ENCODE measurements at regions not wholly inside any gene's neighbourhood (a gene's known extent, or its start where the extent isn't known, plus 50 kb on each side); places are given as distances from the start of the nearest gene placed in this dataset.

DNA sequence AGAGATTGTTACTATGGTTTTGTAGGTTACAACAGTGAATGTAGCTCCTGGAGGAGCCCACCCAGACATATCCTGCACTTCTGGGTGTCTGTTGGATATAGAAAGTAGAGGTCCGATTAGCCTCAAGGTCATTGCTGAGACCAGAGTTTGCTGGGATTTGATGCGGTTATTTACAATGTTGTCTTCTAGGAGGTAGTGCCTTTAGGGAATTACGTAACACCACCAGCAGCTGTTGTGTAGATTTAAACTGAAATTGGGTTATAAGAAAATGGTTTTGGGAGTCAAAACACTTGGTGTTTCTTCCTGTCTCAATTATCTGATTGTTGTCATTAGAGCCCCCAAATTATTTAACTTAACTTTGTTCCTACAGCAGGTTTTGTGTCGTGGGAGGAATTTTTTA lies 225.3 kb upstream of the PELI2 start:
- no peaks in the 10 kb centered on the region for H3K9me3 ChIP-seq (ENCODE audit: control insufficient read depth, insufficient read depth, low read length)
- H3K9ac ChIP-seq (ENCODE audit: low read depth, low read length), result no peak overlapping the region
- H3K36me3 ChIP-seq (ENCODE audit: control insufficient read depth, insufficient read depth, low read length), result no peaks in the 10 kb centered on the region
- H3K4me1 ChIP-seq (ENCODE audit: control insufficient read depth, insufficient read depth, low read length), result peaks cover 19% of the 10 kb centered on the region
- no peak overlapping the region for H3K4me3 ChIP-seq (ENCODE audit: low read depth, low read length)
- no peaks in the 10 kb centered on the region for H3K27me3 ChIP-seq (ENCODE audit: control insufficient read depth, insufficient read depth, low read length)

GRCh38 chr14:55893705-55894104 lies 224.5 kb upstream of the PELI2 start:
- H3K27me3 ChIP-seq (ENCODE audit: control insufficient read depth, insufficient read depth, low read length), result no peaks in the 10 kb centered on the region
- no peaks in the 10 kb centered on the region for H3K36me3 ChIP-seq (ENCODE audit: control insufficient read depth, insufficient read depth, low read length)
- H3K4me1 ChIP-seq (ENCODE audit: control insufficient read depth, insufficient read depth, low read length), result peaks cover 19% of the 10 kb centered on the region
- H3K4me3 ChIP-seq (ENCODE audit: low read depth, low read length), result no peak overlapping the region
- H3K9ac ChIP-seq (ENCODE audit: low read depth, low read length), result no peak overlapping the region
- H3K9me3 ChIP-seq (ENCODE audit: control insufficient read depth, insufficient read depth, low read length), result no peaks in the 10 kb centered on the region

DNA sequence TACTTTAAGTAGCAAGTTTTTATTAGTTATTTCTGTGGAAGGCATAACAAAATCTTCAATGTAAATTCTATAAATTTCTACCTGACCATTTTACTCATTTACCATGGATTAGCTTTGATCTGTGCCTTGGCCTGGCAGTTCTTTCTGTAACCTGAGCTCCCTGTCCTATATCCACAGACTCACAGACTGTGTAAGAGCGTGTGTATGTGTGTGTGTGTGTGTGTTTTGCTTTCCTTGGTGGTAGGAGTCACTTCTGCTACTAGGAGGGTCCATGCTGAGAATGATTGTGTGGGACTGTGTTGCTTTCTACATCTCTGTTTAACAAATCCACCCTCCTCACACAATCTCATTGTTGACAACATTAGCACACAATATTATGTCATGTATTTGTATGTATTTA lies 221.2 kb upstream of the PELI2 start:
- no peak overlapping the region for H3K4me3 ChIP-seq (ENCODE audit: low read depth, low read length)
- no peaks in the 10 kb centered on the region for H3K27me3 ChIP-seq (ENCODE audit: control insufficient read depth, insufficient read depth, low read length)
- peaks cover 7% of the 10 kb centered on the region for H3K4me1 ChIP-seq (ENCODE audit: control insufficient read depth, insufficient read depth, low read length)
- H3K36me3 ChIP-seq (ENCODE audit: control insufficient read depth, insufficient read depth, low read length), result no peaks in the 10 kb centered on the region
- no peak overlapping the region for H3K9ac ChIP-seq (ENCODE audit: low read depth, low read length)
- no peaks in the 10 kb centered on the region for H3K9me3 ChIP-seq (ENCODE audit: control insufficient read depth, insufficient read depth, low read length)

GRCh38 chr14:55898938-55899337 lies 219.3 kb upstream of the PELI2 start:
- Histone ChIP-seq H3K9ac (ENCODE audit: low read depth, low read length) (no peak overlapping the region), H3K4me3 (ENCODE audit: low read depth, low read length) (no peak overlapping the region), H3K27me3 (ENCODE audit: control insufficient read depth, insufficient read depth, low read length) (no peaks in the 10 kb centered on the region), H3K36me3 (ENCODE audit: control insufficient read depth, insufficient read depth, low read length) (no peaks in the 10 kb centered on the region), H3K9me3 (ENCODE audit: control insufficient read depth, insufficient read depth, low read length) (no peaks in the 10 kb centered on the region), H3K4me1 (ENCODE audit: control insufficient read depth, insufficient read depth, low read length) (no peaks in the 10 kb centered on the region)

DNA sequence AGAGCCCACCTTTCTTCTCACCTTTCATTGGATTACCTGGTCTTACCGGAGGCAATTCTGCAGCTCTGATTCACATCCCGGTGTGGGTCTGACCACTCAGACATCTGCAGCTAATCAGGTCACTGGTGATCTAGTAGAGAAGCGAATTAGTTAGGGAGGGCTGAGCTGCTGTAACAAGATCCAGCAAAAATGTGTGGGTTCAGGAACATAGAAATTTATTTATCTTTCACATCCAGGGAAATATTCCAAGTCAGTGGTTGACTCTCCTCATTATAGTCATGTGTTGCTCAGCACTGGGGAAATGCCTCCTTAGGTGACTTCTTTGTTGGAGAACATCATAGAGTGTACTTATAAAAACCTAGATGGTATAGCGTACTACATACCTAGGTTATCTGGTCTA lies 218.7 kb upstream of the PELI2 start:
- Histone ChIP-seq H3K4me1 (ENCODE audit: control insufficient read depth, insufficient read depth, low read length) (no peaks in the 10 kb centered on the region), H3K9me3 (ENCODE audit: control insufficient read depth, insufficient read depth, low read length) (no peaks in the 10 kb centered on the region), H3K36me3 (ENCODE audit: control insufficient read depth, insufficient read depth, low read length) (no peaks in the 10 kb centered on the region), H3K9ac (ENCODE audit: low read depth, low read length) (no peak overlapping the region), H3K4me3 (ENCODE audit: low read depth, low read length) (no peak overlapping the region), H3K27me3 (ENCODE audit: control insufficient read depth, insufficient read depth, low read length) (no peaks in the 10 kb centered on the region)

- Histone ChIP-seq H3K9ac (ENCODE audit: low read depth, low read length) (no peak overlapping the region), H3K4me3 (ENCODE audit: low read depth, low read length) (no peak overlapping the region), H3K4me1 (ENCODE audit: control insufficient read depth, insufficient read depth, low read length) (no peaks in the 10 kb centered on the region), H3K36me3 (ENCODE audit: control insufficient read depth, insufficient read depth, low read length) (no peaks in the 10 kb centered on the region), H3K9me3 (ENCODE audit: control insufficient read depth, insufficient read depth, low read length) (no peaks in the 10 kb centered on the region), H3K27me3 (ENCODE audit: control insufficient read depth, insufficient read depth, low read length) (no peaks in the 10 kb centered on the region)
Observed at GRCh38 chr14:55900749-55901148, 217.5 kb upstream of the PELI2 start.

DNA sequence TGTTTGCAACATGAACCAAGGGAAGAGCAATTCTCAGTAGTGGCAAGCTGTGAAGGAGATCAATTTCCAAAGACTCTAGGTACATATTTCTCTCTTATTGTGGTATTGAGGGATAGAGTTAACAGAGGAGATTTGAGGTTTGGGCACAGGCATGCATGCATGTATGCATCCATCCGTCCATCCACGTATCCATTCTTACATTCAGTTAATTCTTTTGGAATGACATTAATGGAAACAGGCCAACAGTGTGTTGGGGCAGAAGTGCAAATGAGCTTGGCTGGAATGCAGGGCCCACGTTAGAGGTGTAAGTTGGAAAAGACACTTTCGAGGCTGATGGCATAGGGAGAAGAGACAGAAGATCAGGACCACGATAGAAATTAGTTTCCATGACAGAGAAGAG lies 216.9 kb upstream of the PELI2 start:
- no peak overlapping the region for H3K9ac ChIP-seq (ENCODE audit: low read depth, low read length)
- no peaks in the 10 kb centered on the region for H3K36me3 ChIP-seq (ENCODE audit: control insufficient read depth, insufficient read depth, low read length)
- H3K4me3 ChIP-seq (ENCODE audit: low read depth, low read length), result no peak overlapping the region
- H3K27me3 ChIP-seq (ENCODE audit: control insufficient read depth, insufficient read depth, low read length), result no peaks in the 10 kb centered on the region
- H3K9me3 ChIP-seq (ENCODE audit: control insufficient read depth, insufficient read depth, low read length), result no peaks in the 10 kb centered on the region
- no peaks in the 10 kb centered on the region for H3K4me1 ChIP-seq (ENCODE audit: control insufficient read depth, insufficient read depth, low read length)

DNA sequence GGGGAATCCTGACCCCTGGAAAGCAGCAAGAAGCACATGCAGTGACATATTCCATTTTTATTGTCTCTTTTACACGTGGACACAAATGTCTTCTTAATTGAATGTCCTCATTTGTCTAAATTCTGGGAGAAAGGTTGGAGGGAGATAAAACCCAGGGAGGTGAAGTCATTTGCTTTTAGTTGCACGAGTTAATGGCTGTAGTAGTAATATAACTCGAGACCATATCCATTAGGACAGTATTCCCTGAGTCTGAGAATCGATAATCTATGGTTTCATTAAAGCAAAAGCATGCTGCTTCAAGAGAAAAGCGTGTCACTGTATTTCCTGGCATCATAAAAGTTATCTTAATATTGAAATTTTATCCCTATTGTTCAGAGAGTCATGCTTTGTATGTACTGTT lies 216.0 kb upstream of the PELI2 start:
- Histone ChIP-seq H3K4me3 (ENCODE audit: low read depth, low read length) (no peak overlapping the region), H3K4me1 (ENCODE audit: control insufficient read depth, insufficient read depth, low read length) (no peaks in the 10 kb centered on the region), H3K36me3 (ENCODE audit: control insufficient read depth, insufficient read depth, low read length) (no peaks in the 10 kb centered on the region), H3K9ac (ENCODE audit: low read depth, low read length) (no peak overlapping the region), H3K27me3 (ENCODE audit: control insufficient read depth, insufficient read depth, low read length) (no peaks in the 10 kb centered on the region), H3K9me3 (ENCODE audit: control insufficient read depth, insufficient read depth, low read length) (no peaks in the 10 kb centered on the region)

GRCh38 chr14:55904086-55904485 lies 214.1 kb upstream of the PELI2 start:
- Histone ChIP-seq H3K36me3 (ENCODE audit: control insufficient read depth, insufficient read depth, low read length) (no peaks in the 10 kb centered on the region), H3K4me3 (ENCODE audit: low read depth, low read length) (no peak overlapping the region), H3K27me3 (ENCODE audit: control insufficient read depth, insufficient read depth, low read length) (no peaks in the 10 kb centered on the region), H3K4me1 (ENCODE audit: control insufficient read depth, insufficient read depth, low read length) (peaks cover 3% of the 10 kb centered on the region), H3K9ac (ENCODE audit: low read depth, low read length) (no peak overlapping the region), H3K9me3 (ENCODE audit: control insufficient read depth, insufficient read depth, low read length) (no peaks in the 10 kb centered on the region)

DNA sequence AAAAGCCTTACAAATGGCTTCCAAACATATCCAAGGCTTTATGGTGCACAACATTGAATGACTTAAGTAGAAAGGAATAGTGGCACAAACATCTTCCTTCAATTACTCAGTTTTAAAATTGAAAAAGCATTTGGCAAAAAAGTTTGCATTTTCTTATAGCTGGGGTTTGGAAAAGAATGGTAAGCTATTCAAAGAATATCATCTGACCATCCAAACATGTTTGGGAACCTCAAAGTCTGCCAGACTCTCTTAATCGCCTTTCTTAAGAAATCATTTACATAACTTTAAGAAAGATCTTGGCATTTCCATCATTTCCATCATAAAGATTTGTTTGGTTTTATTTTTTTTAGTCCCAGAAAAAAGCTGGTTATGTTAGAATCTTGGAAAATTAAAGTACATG lies 210.1 kb upstream of the PELI2 start:
- H3K4me3 ChIP-seq (ENCODE audit: low read depth, low read length), result no peak overlapping the region
- no peak overlapping the region for H3K9ac ChIP-seq (ENCODE audit: low read depth, low read length)
- H3K4me1 ChIP-seq (ENCODE audit: control insufficient read depth, insufficient read depth, low read length), result peaks cover 3% of the 10 kb centered on the region
- H3K9me3 ChIP-seq (ENCODE audit: control insufficient read depth, insufficient read depth, low read length), result no peaks in the 10 kb centered on the region
- no peaks in the 10 kb centered on the region for H3K27me3 ChIP-seq (ENCODE audit: control insufficient read depth, insufficient read depth, low read length)
- no peaks in the 10 kb centered on the region for H3K36me3 ChIP-seq (ENCODE audit: control insufficient read depth, insufficient read depth, low read length)

DNA sequence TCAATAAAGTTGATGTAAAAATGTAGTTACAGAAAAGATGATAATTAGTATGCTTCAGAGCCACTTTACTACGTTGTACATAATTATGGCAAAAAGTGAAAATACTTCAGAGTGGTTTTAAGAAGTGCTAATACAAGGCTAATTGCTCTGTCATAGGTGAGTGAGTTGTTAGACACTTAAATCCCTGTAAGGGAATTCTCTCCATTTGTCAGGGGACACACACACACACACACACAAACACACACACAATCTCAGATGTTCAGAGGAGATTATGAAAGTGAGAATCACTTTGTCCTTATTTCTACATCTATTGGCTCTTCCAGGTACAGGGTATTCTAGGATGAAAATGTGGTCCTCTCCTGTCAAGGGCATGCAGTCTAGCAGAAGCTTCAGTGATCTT lies 208.3 kb upstream of the PELI2 start:
- H3K36me3 ChIP-seq (ENCODE audit: control insufficient read depth, insufficient read depth, low read length), result no peaks in the 10 kb centered on the region
- H3K4me1 ChIP-seq (ENCODE audit: control insufficient read depth, insufficient read depth, low read length), result peaks cover 3% of the 10 kb centered on the region
- H3K9me3 ChIP-seq (ENCODE audit: control insufficient read depth, insufficient read depth, low read length), result no peaks in the 10 kb centered on the region
- H3K4me3 ChIP-seq (ENCODE audit: low read depth, low read length), result no peak overlapping the region
- H3K27me3 ChIP-seq (ENCODE audit: control insufficient read depth, insufficient read depth, low read length), result no peaks in the 10 kb centered on the region
- H3K9ac ChIP-seq (ENCODE audit: low read depth, low read length), result no peak overlapping the region

DNA sequence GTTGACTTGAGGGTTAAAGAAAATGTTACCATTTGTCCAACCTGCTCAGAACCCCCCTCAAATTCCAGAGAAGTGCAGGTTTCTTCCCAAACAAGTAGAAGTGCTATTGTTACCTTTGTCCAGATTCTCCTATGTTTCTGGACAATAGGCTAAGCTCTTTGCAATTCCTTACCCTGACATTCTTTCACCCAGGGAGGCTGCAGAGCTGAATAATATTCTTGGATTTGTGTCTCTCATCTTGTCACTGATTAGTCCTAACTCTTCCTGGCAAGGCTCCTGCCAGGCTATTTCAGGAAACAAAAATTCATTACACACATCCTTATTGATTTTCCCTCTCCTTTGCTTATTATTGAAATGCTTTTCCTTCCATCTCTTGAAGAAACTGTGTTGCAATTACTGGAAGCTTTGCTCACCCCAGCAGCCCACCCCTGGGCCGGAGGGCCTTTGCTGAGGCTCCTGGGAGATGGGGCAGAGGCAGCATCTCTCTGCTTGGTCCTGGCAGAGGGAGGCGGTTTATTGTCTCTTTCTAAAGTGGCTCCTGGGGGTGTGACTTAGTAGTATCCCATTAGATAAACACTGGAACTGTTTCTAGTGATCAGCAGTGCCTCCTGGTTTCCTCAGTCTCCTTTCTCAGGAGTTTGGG lies 207.5 kb upstream of the PELI2 start:
- Histone ChIP-seq H3K9ac (ENCODE audit: low read depth, low read length) (no peak overlapping the region), H3K36me3 (ENCODE audit: control insufficient read depth, insufficient read depth, low read length) (no peaks in the 10 kb centered on the region), H3K27me3 (ENCODE audit: control insufficient read depth, insufficient read depth, low read length) (no peaks in the 10 kb centered on the region), H3K4me3 (ENCODE audit: low read depth, low read length) (no peak overlapping the region), H3K4me1 (ENCODE audit: control insufficient read depth, insufficient read depth, low read length) (peaks cover 3% of the 10 kb centered on the region), H3K9me3 (ENCODE audit: control insufficient read depth, insufficient read depth, low read length) (no peaks in the 10 kb centered on the region)

All from iPS-15b (cell line).